ENCODE measurements at regions not wholly inside any gene's neighbourhood (a gene's known extent, or its start where the extent isn't known, plus 50 kb on each side); places are given as distances from the start of the nearest gene placed in this dataset.

GRCh38 chr14:104355101-104356019, 217.0 kb downstream of the KIF26A start:
- DNase-seq (ENCODE audit: extremely low spot score) = no peak

DNA sequence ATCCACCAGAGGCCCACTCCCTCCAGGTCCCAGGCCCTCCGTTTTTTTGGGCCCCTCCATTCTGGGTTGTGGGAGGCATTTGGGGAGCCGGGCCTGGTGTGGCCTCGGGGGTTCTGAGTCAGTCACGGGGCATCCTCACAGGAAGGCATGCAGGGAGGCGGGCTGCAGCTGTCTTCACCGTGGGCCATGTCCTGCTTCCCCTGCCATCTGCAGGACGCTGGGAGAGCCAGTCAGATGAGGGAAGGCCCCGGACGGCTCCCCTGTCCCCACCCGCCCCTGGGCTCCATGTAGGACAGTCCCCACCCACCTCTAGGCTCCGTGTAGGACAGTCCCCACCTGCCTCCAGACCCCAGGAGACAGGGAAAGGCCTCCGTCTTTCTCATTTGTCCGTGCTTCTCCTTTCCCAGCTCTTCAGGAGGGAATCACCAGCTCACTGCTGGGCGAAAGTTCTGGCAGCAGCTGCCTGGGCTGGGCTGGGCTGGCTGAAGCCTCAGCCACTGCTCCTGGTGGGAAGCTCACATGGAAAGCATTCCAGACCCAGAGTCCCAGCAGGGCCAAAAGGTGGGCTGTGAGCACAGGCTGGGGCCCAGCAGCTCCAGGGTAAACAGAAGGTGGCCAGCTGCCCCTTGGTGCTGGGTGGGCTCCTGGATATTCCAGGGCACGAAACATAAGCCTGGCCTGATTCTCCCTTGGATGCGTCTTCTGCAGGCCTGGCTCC, 217.8 kb downstream of the KIF26A start:
- TF ChIP-seq, protein P1, sequence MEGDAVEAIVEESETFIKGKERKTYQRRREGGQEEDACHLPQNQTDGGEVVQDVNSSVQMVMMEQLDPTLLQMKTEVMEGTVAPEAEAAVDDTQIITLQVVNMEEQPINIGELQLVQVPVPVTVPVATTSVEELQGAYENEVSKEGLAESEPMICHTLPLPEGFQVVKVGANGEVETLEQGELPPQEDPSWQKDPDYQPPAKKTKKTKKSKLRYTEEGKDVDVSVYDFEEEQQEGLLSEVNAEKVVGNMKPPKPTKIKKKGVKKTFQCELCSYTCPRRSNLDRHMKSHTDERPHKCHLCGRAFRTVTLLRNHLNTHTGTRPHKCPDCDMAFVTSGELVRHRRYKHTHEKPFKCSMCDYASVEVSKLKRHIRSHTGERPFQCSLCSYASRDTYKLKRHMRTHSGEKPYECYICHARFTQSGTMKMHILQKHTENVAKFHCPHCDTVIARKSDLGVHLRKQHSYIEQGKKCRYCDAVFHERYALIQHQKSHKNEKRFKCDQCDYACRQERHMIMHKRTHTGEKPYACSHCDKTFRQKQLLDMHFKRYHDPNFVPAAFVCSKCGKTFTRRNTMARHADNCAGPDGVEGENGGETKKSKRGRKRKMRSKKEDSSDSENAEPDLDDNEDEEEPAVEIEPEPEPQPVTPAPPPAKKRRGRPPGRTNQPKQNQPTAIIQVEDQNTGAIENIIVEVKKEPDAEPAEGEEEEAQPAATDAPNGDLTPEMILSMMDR (IDR thresholded peaks at IDR 0.05; ENCODE audit: control extremely low read depth, extremely low read depth, low read depth, missing control alignments) = no peak
- no peak for DNase-seq (ENCODE audit: extremely low spot score)
- ChIA-PET CTCF (interaction anchor here (1.0 kb wide), 1 partner anchor 10 kb away, joined by 3 read pairs; no protein-coding TSS in a partner anchor), POLR2A (no interaction called here)

More at GRCh38 chr14:104355101-104356019, 217.0 kb downstream of the KIF26A start:
- ChIA-PET POLR2A (no interaction called here), CTCF (interaction anchor here (1.0 kb wide), 1 partner anchor 11 kb away, joined by 3 read pairs; no protein-coding TSS in a partner anchor)
- TF ChIP-seq, protein P1 (IDR thresholded peaks at IDR 0.05; ENCODE audit: control extremely low read depth, extremely low read depth, low read depth, missing control alignments) = no peak

DNA sequence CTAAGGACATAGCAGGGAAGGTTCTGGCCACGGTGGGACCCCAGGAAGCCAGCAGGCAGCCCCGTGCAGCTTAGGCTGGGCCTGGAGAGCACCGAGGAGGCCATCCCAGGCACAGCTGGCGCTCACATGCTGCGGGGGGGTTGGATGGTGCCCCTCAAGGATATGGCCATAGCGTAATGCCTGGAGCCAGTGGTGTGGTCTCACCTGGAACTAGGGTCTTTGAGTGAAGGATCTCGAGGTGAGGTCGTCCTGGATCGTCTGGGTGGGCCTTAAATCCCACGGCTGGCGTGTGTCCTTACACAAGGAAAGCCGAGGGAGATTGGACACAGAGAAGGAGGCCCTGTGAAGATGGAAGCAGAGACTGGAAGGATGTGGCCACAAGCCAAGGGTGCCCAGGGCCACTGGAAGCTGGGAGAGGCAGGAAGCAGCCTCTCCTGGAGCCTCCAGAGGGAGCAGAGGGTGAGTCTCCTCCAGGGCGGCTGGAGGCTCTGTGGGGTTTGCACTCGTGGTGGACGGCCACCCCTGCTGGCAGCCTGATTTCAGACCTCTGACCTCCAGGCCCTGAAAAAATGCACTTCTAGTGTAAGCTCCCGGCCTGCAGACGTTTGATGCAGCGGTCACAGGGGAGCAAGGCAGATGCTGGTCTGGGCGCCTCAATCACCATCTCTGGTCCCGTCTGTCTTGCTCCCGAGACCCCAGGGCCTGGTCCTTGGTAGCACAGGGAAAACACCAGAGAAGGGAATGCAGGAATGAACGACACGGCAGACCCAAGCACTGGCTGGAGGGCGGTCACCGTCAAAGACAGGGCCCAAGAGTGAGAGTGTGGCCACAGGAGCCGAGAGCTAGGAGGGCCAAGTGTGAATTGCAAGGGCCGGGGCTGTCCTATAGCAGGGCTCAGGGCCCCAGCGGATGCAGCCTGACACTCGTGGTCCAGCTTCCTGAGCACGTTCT, 218.6 kb downstream of the KIF26A start:
- TF ChIP-seq, protein P1 (IDR thresholded peaks at IDR 0.05; ENCODE audit: control extremely low read depth, extremely low read depth, low read depth, missing control alignments) = no peak
- ChIA-PET CTCF (no interaction called here), POLR2A (no interaction called here)
- DNase-seq (ENCODE audit: extremely low spot score) = no peak

DNA sequence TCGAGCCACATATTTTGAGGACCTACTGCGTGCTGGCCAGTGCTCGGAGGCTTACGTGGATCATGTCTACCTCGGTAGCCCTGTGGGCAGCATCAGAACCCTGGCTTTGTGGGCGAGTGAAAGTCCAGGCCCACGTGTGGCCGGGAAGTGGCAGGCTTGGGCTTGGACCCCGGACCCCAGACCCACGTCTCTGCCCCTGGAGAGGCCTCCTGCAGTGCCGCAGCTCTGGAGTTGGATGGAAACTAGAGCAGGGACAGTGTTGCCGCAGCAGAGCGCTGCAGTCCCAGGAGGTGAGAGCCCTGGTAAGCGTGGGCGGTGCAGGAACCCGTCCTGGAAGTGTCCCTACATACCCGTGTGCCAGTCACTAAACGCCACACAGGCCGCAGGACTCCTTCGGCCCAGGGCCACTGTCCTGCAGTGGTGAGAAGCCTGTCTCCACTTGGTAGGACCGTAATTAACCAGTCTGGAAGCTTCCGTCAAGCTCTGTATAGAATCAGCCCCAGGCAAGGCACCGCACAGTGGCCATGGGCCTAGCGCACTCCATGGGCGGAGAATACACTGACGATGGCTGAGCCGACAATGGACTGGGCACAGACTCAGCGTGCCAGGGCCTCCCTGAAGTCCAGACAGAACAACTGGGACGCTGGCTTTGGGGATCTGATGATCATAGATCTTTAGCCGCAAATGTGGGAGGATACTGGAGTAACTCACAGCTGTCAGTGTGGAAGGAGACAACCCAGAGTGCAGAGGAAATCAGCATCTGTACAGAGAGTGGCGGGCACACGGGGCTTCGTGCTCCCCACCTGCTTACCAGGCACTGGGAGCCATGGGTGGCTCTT, 219.5 kb downstream of the KIF26A start:
- CTCF ChIA-PET = no interaction called here
- TF ChIP-seq, protein P1 (IDR thresholded peaks at IDR 0.05; ENCODE audit: control extremely low read depth, extremely low read depth, low read depth, missing control alignments) = no peak
- DNase-seq (ENCODE audit: extremely low spot score) = no peak
- POLR2A ChIA-PET = no interaction called here

DNA sequence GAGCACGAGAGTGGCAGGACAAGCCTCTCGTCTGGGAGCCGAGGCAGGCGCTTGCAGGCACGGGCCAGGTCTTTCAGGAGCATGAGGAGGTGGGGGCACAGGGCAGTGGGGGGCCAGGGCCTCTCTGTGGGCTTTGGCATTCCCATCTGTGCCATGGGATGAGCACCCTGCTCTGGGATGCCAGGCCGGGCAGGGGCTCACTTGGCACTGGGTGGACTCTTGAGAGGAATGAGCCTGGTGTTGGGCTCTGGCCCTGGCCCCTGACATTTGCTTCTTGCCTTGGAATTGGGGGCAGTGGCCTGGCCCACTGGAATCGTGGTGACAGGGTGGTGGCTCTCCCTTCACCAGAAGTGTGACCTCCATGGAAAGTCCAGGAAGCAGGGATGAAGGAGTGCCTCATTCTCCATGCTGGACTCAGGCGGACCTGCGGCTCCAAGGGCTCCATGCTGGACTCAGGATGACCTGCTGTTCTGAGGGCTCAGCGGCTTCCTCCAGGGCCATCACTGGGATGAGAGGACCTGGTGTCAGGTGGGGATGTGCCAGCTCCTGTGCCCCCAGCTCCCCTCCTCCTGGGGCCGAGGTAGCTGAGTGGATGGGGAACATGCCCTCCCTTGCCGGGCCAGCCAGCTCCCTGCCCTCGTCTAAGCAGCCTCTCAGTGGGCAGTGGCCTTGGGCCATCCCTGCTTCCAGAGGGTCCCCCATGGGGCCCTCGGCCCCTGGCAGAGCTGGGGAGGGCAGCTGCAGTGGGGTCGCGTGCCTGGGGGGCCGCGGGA, 220.3 kb downstream of the KIF26A start:
- CTCF ChIA-PET = interaction anchor here (1.3 kb wide), 1 partner anchor 9 kb away, joined by 3 read pairs; no protein-coding TSS in a partner anchor
- TF ChIP-seq, protein P1 (IDR thresholded peaks at IDR 0.05; ENCODE audit: control extremely low read depth, extremely low read depth, low read depth, missing control alignments) = no peak
- POLR2A ChIA-PET = no interaction called here
- DNase-seq (ENCODE audit: extremely low spot score) = no peak
